ENCODE measurements at regions not wholly inside any gene's neighbourhood (a gene's known extent, or its start where the extent isn't known, plus 50 kb on each side); places are given as distances from the start of the nearest gene placed in this dataset.

GRCh38 chr3:176904506-176904905, 292.8 kb downstream of the TBL1XR1 start:
- Histone ChIP-seq H3K27me3 (ENCODE audit: control insufficient read depth in 2 of 2, insufficient read depth in 2 of 2, low read length in 2 of 2) (no peaks in the 10 kb centered on the region; a peak in 1 of 5 replicates), H3K9me3 (replicated peaks; ENCODE audit: control insufficient read depth, insufficient read depth, low read depth, low read length) (no peaks in the 10 kb centered on the region), H3K9me1 (ENCODE audit: control insufficient read depth, insufficient read depth, low read length) (no peaks in the 10 kb centered on the region), H3K79me2 (ENCODE audit: control insufficient read depth, insufficient read depth, low read length) (no peaks in the 10 kb centered on the region), H3K4me1 (replicated peaks in 1 of 2; ENCODE audit: control insufficient read depth in 2 of 2, insufficient read depth in 2 of 2, low read length in 2 of 2) (no peaks in the 10 kb centered on the region), H3K27ac (ENCODE audit: extremely low read depth, low read depth, low read length) (no peak overlapping the region), H3K36me3 (ENCODE audit: control insufficient read depth, insufficient read depth, low read length) (no peaks in the 10 kb centered on the region), H3K9ac (ENCODE audit: insufficient read depth in 1 of 2, low read depth in 2 of 2, low read length in 2 of 2) (no peak overlapping the region), H2AFZ (ENCODE audit: low read depth, low read length) (no peak overlapping the region), H3K4me2 (ENCODE audit: insufficient read depth, low read length) (no peak overlapping the region), H4K20me1 (replicated peaks; ENCODE audit: control insufficient read depth, insufficient read depth, low read length) (no peaks in the 10 kb centered on the region), H3K4me3 (no peak overlapping the region)
- WGBS (ENCODE audit: insufficient coverage, low coverage, missing lambda C conversion rate), result 1% methylated on average over 4 of the region's 4 CpGs
- no TSS peak for BruUV-seq (replicated peaks)
- ChIA-PET POLR2A (no interaction called here), CTCF (ENCODE audit: low intra/inter-chr PET ratio) (no interaction called here)
- intact Hi-C loops (cut with micrococcal nuclease) (no loop called here), in situ Hi-C loops (cut with MboI) (no loop called here)
- DNase-seq (ENCODE audit: extremely low read depth in 1 of 4, low spot score in 3 of 4) (no peak), ATAC-seq (no peak), FAIRE-seq (no peak)
- TF ChIP-seq ZFP30 (CRISPR knock-in tag; IDR thresholded peaks at IDR 0.05; ENCODE audit: borderline replicate concordance) (no peak), NR4A1 (CRISPR knock-in tag; IDR thresholded peaks at IDR 0.05) (no peak), NR4A1 (tag; IDR thresholded peaks at IDR 0.05) (no peak), TRIM25 (IDR thresholded peaks at IDR 0.05; ENCODE audit: borderline replicate concordance) (no peak), BDP1 (IDR thresholded peaks at IDR 0.05; ENCODE audit: insufficient read depth, insufficient read length) (no peak), CLOCK (CRISPR knock-in tag; IDR thresholded peaks at IDR 0.05; ENCODE audit: borderline replicate concordance) (no peak), CBFA2T3 (IDR thresholded peaks at IDR 0.05) (no peak), ZBTB5 (IDR thresholded peaks at IDR 0.05) (no peak), ATF7 (IDR thresholded peaks at IDR 0.05) (no peak), SMC3 (conservative IDR thresholded peaks at IDR 0.05; ENCODE audit: insufficient read depth, low read depth, low read length) (no peak), NUFIP1 (IDR thresholded peaks at IDR 0.05; ENCODE audit: partially characterized antibody) (no peak), ZKSCAN3 (CRISPR knock-in tag; IDR thresholded peaks at IDR 0.05) (no peak), MAX (CRISPR knock-in tag; IDR thresholded peaks at IDR 0.05) (no peak), TFAM (CRISPR knock-in tag; conservative IDR thresholded peaks at IDR 0.05) (no peak), MYNN (IDR thresholded peaks at IDR 0.05) (no peak), MYNN (CRISPR knock-in tag; IDR thresholded peaks at IDR 0.05) (no peak), ZC3H4 (CRISPR knock-in tag; IDR thresholded peaks at IDR 0.05; ENCODE audit: borderline replicate concordance) (no peak), MECOM (CRISPR knock-in tag; IDR thresholded peaks at IDR 0.05) (no peak)

All from K562 (cell line).